ENCODE measurements at regions not wholly inside any gene's neighbourhood (a gene's known extent, or its start where the extent isn't known, plus 50 kb on each side); places are given as distances from the start of the nearest gene placed in this dataset.

- DNase-seq: no peak
Observed at GRCh38 chr15:36323615-36324014, 255.8 kb upstream of the CDIN1 start.

GRCh38 chr15:36325206-36325605 lies 254.2 kb upstream of the CDIN1 start:
- no peak for DNase-seq

- no peak for DNase-seq
Observed at GRCh38 chr15:36329592-36329991, 249.8 kb upstream of the CDIN1 start.

GRCh38 chr15:36330598-36330997 lies 248.8 kb upstream of the CDIN1 start:
- DNase-seq: no peak

GRCh38 chr15:36331531-36332275 lies 247.7 kb upstream of the CDIN1 start:
- no peak for DNase-seq

- no peak for DNase-seq
Observed at GRCh38 chr15:36332301-36332700, 247.1 kb upstream of the CDIN1 start.

- no peak for DNase-seq
Observed at GRCh38 chr15:36332896-36333295, 246.5 kb upstream of the CDIN1 start.

- no peak for DNase-seq
Observed at GRCh38 chr15:36334059-36334458, 245.4 kb upstream of the CDIN1 start.

- no peak for DNase-seq
Observed at GRCh38 chr15:36335224-36335623, 244.2 kb upstream of the CDIN1 start.

- DNase-seq: no peak
Observed at GRCh38 chr15:36335659-36336058, 243.8 kb upstream of the CDIN1 start.

GRCh38 chr15:36344887-36345286 lies 234.5 kb upstream of the CDIN1 start:
- no peak for DNase-seq

GRCh38 chr15:36347272-36347858 lies 232.1 kb upstream of the CDIN1 start:
- DNase-seq: no peak

GRCh38 chr15:36356466-36356865 lies 223.0 kb upstream of the CDIN1 start:
- no peak for DNase-seq

GRCh38 chr15:36356978-36357601 lies 222.3 kb upstream of the CDIN1 start:
- DNase-seq: no peak

GRCh38 chr15:36358094-36358493 lies 221.3 kb upstream of the CDIN1 start:
- no peak for DNase-seq

GRCh38 chr15:36358523-36358922 lies 220.9 kb upstream of the CDIN1 start:
- no peak for DNase-seq

GRCh38 chr15:36359286-36359685 lies 220.1 kb upstream of the CDIN1 start:
- no peak for DNase-seq

- no peak for DNase-seq
Observed at GRCh38 chr15:36361351-36361870, 218.0 kb upstream of the CDIN1 start.

- no peak for DNase-seq
Observed at GRCh38 chr15:36362509-36362915, 216.9 kb upstream of the CDIN1 start.

- DNase-seq: no peak
Observed at GRCh38 chr15:36363335-36363734, 216.1 kb upstream of the CDIN1 start.

- DNase-seq: no peak
Observed at GRCh38 chr15:36364377-36364776, 215.0 kb upstream of the CDIN1 start.

GRCh38 chr15:36365963-36366362 lies 213.5 kb upstream of the CDIN1 start:
- no peak for DNase-seq

GRCh38 chr15:36370051-36370730 lies 209.2 kb upstream of the CDIN1 start:
- no peak for DNase-seq

GRCh38 chr15:36370731-36371112 lies 208.7 kb upstream of the CDIN1 start:
- DNase-seq: no peak
